Erythroblast (primary cell): ENCODE measurements at regions not wholly inside any gene's neighbourhood (a gene's known extent, or its start where the extent isn't known, plus 50 kb on each side); places are given as distances from the start of the nearest gene placed in this dataset.

Experiments used
- GATA1 ChIP-seq: IDR thresholded peaks from 2 replicates; pipeline ENCODE4 v1.6.1; 2011; ENCODE audit warnings: low read depth, mild to moderate bottlenecking, control low read depth, low read length, moderate library complexity
- POLR2A ChIP-seq: IDR thresholded peaks from 2 replicates; pipeline ENCODE4 v1.6.1; 2011; ENCODE audit warnings: mild to moderate bottlenecking, low read length

DNA sequence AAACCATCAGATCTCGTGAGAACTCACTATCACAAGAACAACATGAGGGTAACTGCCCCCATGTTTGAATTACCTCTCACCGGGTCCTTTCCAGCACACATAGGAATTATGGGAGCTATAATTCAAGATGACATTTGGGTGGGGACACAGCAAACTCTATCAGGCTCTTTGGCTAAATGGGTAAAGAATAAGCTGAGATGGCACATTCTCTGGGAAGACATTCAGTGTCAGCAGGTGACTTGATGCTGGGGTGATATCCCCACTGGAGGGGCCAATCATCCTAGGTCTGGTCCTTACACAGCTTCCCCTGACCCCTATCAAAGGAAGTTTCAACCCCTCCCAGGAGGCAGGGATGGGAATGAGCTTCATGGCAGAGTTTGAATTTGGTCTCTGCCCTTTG, 664.0 kb upstream of the EEF2KMT start:
- TF ChIP-seq POLR2A (no peak), GATA1 (no peak)
